Gastroesophageal sphincter (tissue), 3 donors: ENCODE measurements at regions not wholly inside any gene's neighbourhood (a gene's known extent, or its start where the extent isn't known, plus 50 kb on each side); places are given as distances from the start of the nearest gene placed in this dataset.

Experiments used
- CTCF ChIP-seq, 4 experiments: fragments of 200-600 bp in 2 of 4; fragments of 450-650 bp in 2 of 4; sonication (generic) in 1 of 4; IDR thresholded peaks; one replicate each; pipeline ENCODE4 v1.5.1; 2017 to 2019; ENCODE audit warnings: antibody characterized with exemption in 4 of 4, mild to moderate bottlenecking in 2 of 4, moderate library complexity in 2 of 4
- POLR2A ChIP-seq, 2 donors: fragments of 450-650 bp; IDR thresholded peaks; one replicate each; pipeline ENCODE4 v1.6.1; 2017; ENCODE audit warnings: antibody characterized with exemption in 2 of 2, mild to moderate bottlenecking in 2 of 2, moderate library complexity in 1 of 2

GRCh38 chr1:213883618-213884017 is 104.2 kb upstream of the PROX1 start:
- TF ChIP-seq CTCF (IDR thresholded peaks at IDR 0.05) = no peak
- no peak for TF ChIP-seq POLR2A (IDR thresholded peaks at IDR 0.05)
